ENCODE measurements at regions not wholly inside any gene's neighbourhood (a gene's known extent, or its start where the extent isn't known, plus 50 kb on each side); places are given as distances from the start of the nearest gene placed in this dataset.
"Not testable (repeated sequence)": the region's sequence is repeated elsewhere in the genome, so short reads cannot be mapped to it uniquely, and the experiment has no call there.

DNA sequence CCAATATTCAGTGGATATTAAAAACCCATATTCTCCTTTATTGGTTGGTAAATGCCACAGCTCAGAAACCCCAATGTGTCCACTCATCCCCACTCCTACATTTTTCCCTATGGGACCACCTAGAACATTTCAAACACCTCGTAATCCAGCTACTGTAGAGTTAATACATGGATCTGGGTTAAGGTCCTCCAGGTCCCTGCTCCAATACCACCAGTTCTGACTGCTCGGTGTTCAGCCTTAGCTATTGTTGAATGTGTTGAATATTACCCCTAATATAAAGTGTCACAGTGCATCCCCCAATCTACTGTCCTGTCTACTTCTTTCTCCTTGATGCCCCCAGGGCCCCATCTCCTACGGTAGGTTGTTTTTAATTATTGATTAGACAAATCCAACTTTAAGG lies 231.5 kb downstream of the PCSK1 start:
- H3K27me3 ChIP-seq (ENCODE audit: control insufficient read depth, insufficient read depth, low read length), result no peaks in the 10 kb centered on the region
- H3K9me3 ChIP-seq (ENCODE audit: control insufficient read depth, insufficient read depth, low read length), result no peaks in the 10 kb centered on the region
- TF ChIP-seq, protein P1, sequence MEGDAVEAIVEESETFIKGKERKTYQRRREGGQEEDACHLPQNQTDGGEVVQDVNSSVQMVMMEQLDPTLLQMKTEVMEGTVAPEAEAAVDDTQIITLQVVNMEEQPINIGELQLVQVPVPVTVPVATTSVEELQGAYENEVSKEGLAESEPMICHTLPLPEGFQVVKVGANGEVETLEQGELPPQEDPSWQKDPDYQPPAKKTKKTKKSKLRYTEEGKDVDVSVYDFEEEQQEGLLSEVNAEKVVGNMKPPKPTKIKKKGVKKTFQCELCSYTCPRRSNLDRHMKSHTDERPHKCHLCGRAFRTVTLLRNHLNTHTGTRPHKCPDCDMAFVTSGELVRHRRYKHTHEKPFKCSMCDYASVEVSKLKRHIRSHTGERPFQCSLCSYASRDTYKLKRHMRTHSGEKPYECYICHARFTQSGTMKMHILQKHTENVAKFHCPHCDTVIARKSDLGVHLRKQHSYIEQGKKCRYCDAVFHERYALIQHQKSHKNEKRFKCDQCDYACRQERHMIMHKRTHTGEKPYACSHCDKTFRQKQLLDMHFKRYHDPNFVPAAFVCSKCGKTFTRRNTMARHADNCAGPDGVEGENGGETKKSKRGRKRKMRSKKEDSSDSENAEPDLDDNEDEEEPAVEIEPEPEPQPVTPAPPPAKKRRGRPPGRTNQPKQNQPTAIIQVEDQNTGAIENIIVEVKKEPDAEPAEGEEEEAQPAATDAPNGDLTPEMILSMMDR (IDR thresholded peaks at IDR 0.05; ENCODE audit: low read depth, low read length), result no peak
- no peak overlapping the region for H3K4me3 ChIP-seq (ENCODE audit: low read depth, low read length)
- DNase-seq (ENCODE audit: low read depth, low spot score), result no peak
- ChIA-PET POLR2A (no interaction called here), CTCF (no interaction called here)
- no peak overlapping the region for H3K27ac ChIP-seq (ENCODE audit: low read depth, low read length)

DNA sequence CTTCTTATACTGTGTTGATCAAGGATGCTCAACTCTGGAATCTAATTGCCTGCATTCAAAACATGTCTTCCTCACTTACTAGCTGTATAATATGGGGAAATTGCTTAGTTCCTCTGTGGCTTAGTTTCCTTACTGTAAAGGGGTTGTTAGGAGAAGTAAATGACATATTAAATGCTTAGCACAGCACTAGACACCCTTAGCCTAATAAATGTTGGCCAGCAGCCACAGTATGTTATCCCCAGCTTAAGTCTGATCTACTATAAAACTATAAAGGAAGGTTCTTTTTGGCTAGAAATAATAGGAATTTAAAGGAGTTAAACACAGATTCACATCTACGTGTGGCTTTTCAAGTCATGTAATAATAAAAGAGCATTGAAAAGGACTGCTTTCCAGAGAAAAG lies 232.4 kb downstream of the PCSK1 start:
- ChIA-PET POLR2A (no interaction called here), CTCF (no interaction called here)

DNA sequence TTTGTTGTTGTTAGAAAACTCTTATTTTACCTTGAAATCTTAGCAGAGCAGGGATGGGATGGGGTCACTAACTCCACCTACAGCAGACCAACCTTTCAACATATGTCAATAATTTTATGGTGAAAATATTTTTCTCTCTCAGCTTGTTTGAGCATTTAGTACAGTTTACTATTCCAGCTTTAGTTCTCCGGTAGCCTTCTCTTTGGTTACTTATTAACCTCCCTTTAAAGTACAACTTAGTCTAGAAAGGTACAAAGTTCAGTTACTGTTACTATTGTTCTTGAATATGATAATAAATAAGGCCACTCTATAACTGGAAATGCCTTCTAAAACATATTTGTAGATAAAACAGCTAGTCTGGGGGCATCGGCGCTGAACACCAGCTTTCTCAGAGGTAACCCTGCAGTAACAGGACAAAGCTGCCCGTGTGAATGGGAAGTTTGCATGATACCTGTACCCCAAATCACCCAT lies 233.3 kb downstream of the PCSK1 start:
- H3K27me3 ChIP-seq (ENCODE audit: control insufficient read depth, insufficient read depth, low read length), result no peaks in the 10 kb centered on the region
- CTCF ChIA-PET, result no interaction called here
- POLR2A ChIA-PET, result no interaction called here

More for the DNA sequence above, 232.4 kb downstream of the PCSK1 start:
- no peaks in the 10 kb centered on the region for H3K9me3 ChIP-seq (ENCODE audit: control insufficient read depth, insufficient read depth, low read length)
- TF ChIP-seq, protein P1 (IDR thresholded peaks at IDR 0.05; ENCODE audit: low read depth, low read length), result no peak
- no peak for DNase-seq (ENCODE audit: low read depth, low spot score)
- H3K27ac ChIP-seq (ENCODE audit: low read depth, low read length), result no peak overlapping the region
- no peaks in the 10 kb centered on the region for H3K27me3 ChIP-seq (ENCODE audit: control insufficient read depth, insufficient read depth, low read length)
- H3K4me3 ChIP-seq (ENCODE audit: low read depth, low read length), result no peak overlapping the region

DNA sequence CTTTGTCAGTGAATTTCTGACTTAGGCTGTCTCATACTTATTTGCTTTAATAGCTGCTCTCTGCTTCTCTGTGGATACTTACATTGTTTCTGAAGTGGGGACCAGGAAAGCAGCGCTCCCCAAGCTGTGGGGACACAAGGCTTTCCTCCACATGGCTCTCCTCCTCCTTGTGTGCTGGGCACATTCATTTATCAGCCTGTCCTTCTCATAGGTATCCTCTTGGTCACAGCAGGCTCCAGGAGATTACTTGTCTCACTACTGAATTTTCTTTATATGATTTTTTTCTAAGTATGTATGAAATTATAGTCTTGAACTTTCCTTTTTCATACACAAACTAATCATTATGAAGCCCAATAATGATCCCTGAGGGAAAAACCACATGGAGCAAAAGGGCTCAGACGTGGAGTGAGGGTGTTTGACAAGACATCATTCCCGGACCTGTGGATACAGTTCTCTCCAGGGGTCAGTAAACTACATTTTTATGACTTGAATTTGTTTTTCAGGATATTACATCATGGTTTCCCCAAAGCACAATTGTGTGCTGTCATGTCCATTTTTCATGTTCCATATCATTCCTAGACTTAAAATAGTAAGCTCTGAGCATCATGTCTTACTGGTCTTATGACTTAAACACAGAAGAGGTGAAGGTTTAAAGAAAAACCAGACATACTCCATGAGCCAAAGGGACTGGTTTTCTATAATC lies 234.5 kb downstream of the PCSK1 start:
- H3K27ac ChIP-seq (ENCODE audit: low read depth, low read length), result no peak overlapping the region
- no peak for DNase-seq (ENCODE audit: low read depth, low spot score)
- H3K4me3 ChIP-seq (ENCODE audit: low read depth, low read length), result no peak overlapping the region
- no peaks in the 10 kb centered on the region for H3K27me3 ChIP-seq (ENCODE audit: control insufficient read depth, insufficient read depth, low read length)
- CTCF ChIA-PET, result no interaction called here
- H3K9me3 ChIP-seq (ENCODE audit: control insufficient read depth, insufficient read depth, low read length), result no peaks in the 10 kb centered on the region
- TF ChIP-seq, protein P1 (IDR thresholded peaks at IDR 0.05; ENCODE audit: low read depth, low read length), result no peak
- POLR2A ChIA-PET, result no interaction called here

More for the DNA sequence above, 233.3 kb downstream of the PCSK1 start:
- DNase-seq (ENCODE audit: low read depth, low spot score), result no peak
- Histone ChIP-seq H3K27ac (ENCODE audit: low read depth, low read length) (no peak overlapping the region), H3K4me3 (ENCODE audit: low read depth, low read length) (no peak overlapping the region), H3K9me3 (ENCODE audit: control insufficient read depth, insufficient read depth, low read length) (no peaks in the 10 kb centered on the region)
- TF ChIP-seq, protein P1 (IDR thresholded peaks at IDR 0.05; ENCODE audit: low read depth, low read length), result no peak

DNA sequence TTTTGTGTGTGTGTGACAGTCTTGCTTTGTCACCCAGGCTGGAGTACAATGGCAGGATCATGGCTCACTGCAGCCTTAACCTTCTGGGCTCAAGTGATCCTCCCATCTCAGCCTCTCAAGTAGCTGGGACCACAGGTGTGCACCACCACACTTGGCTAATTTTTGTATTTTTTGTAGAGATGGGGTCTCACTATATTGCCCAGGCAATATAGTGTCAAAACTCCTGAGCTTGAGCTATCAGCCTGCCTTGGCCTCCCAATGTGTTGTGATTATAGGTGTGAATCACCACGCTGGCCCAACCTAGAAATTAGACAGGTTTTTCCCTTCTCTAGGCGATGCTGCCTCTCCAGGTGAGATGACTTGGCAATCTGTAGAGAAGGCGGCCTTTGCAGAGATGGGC lies 235.3 kb downstream of the PCSK1 start:
- CTCF ChIA-PET, result not testable (repeated sequence)

More for the DNA sequence above, 235.3 kb downstream of the PCSK1 start:
- H3K27ac ChIP-seq (ENCODE audit: low read depth, low read length); H3K27me3 ChIP-seq (ENCODE audit: control insufficient read depth, insufficient read depth, low read length); H3K4me3 ChIP-seq (ENCODE audit: low read depth, low read length); DNase-seq (ENCODE audit: low read depth, low spot score); POLR2A ChIA-PET; H3K9me3 ChIP-seq (ENCODE audit: control insufficient read depth, insufficient read depth, low read length): not testable (repeated sequence)
